ENCODE measurements at regions not wholly inside any gene's neighbourhood (a gene's known extent, or its start where the extent isn't known, plus 50 kb on each side); places are given as distances from the start of the nearest gene placed in this dataset.
"Not testable (repeated sequence)": the region's sequence is repeated elsewhere in the genome, so short reads cannot be mapped to it uniquely, and the experiment has no call there.

- no peak for DNase-seq (ENCODE audit: insufficient read length)
- FAIRE-seq: no peak
- no peak for TF ChIP-seq TAF1 (IDR thresholded peaks at IDR 0.05; ENCODE audit: borderline replicate concordance, low read depth, low read length)
- TF ChIP-seq POLR2A (IDR thresholded peaks at IDR 0.05; ENCODE audit: low read depth, low read length): no peak
- no peak for TF ChIP-seq POLR2AphosphoS5 (IDR thresholded peaks at IDR 0.05; ENCODE audit: low read depth, low read length)
Measured at GRCh38 chr3:191148131-191148530, 50.9 kb upstream of the OSTN start.

DNA sequence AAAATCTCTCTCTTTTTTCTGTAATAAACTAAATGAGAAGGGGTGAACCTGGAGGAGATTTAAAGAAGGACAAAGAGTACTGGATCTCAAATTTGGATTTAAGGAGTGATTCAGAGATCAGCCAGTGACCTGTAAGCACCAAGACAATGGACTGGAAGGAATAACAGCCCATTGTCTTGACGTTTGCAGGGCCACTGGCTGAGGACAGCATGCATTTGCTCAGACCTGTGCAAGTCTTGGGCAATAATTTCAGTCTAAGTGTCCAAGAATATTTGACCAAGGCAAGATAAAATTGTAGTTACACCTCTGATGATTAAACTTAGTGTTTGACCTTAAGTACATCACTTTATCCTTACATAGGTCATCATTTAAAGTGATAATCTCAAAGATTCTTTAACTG lies 55.8 kb upstream of the OSTN start:
- DNase-seq (ENCODE audit: insufficient read length) (no peak), FAIRE-seq (no peak)
- TF ChIP-seq POLR2A (IDR thresholded peaks at IDR 0.05; ENCODE audit: low read depth, low read length): no peak
- TF ChIP-seq POLR2AphosphoS5 (IDR thresholded peaks at IDR 0.05; ENCODE audit: low read depth, low read length): no peak
- no peak for TF ChIP-seq TAF1 (IDR thresholded peaks at IDR 0.05; ENCODE audit: borderline replicate concordance, low read depth, low read length)

- DNase-seq (ENCODE audit: insufficient read length) (no peak), FAIRE-seq (no peak)
- TF ChIP-seq POLR2A (IDR thresholded peaks at IDR 0.05; ENCODE audit: low read depth, low read length) (no peak), POLR2AphosphoS5 (IDR thresholded peaks at IDR 0.05; ENCODE audit: low read depth, low read length) (no peak), TAF1 (IDR thresholded peaks at IDR 0.05; ENCODE audit: borderline replicate concordance, low read depth, low read length) (no peak)
Measured at GRCh38 chr3:191141728-191142127, 57.3 kb upstream of the OSTN start.

GRCh38 chr3:191139736-191140135 lies 59.3 kb upstream of the OSTN start:
- no peak for TF ChIP-seq TAF1 (IDR thresholded peaks at IDR 0.05; ENCODE audit: borderline replicate concordance, low read depth, low read length)
- TF ChIP-seq POLR2AphosphoS5 (IDR thresholded peaks at IDR 0.05; ENCODE audit: low read depth, low read length): no peak
- no peak for TF ChIP-seq POLR2A (IDR thresholded peaks at IDR 0.05; ENCODE audit: low read depth, low read length)
- no peak for DNase-seq (ENCODE audit: insufficient read length)
- FAIRE-seq: no peak

DNA sequence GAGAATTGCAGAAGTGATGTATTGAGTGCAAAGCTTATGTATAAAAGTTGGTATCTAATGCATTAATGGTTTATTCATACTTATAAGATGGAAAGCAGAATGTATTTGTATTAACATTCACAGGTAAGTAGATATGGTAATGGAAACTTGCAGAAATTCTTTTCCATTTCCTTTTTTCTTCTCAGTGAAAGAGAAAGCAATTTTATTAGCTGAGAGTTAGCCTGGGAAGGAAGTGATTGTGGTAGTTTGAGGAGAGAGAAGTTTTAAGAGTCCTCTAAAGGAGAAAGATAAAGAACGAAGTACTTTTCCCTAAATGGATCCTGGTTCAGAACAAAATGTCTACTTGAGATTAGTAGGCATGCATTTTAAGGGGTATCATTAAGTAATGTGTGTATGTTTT lies 60.1 kb upstream of the OSTN start:
- DNase-seq (ENCODE audit: insufficient read length) (no peak), FAIRE-seq (no peak)
- TF ChIP-seq POLR2A (IDR thresholded peaks at IDR 0.05; ENCODE audit: low read depth, low read length) (no peak), POLR2AphosphoS5 (IDR thresholded peaks at IDR 0.05; ENCODE audit: low read depth, low read length) (no peak), TAF1 (IDR thresholded peaks at IDR 0.05; ENCODE audit: borderline replicate concordance, low read depth, low read length) (no peak)

DNA sequence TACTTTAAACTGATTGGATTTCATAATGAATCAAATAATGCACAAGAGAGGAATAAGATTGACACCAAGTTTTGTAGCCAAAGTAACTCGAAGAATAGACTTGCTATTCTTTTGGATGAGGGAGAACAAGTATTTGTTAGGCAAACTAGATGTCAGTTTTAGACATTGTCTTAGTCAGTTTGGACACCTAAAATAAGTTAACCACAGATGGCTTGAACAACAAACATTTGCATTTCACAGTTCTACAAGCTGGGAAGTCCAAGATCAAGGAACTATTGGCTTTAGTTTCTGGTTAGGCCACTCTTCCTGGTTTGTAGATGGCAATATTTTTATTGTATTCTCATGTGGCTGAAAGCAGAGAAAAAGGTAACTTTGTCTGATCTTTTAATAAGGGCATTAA lies 61.3 kb upstream of the OSTN start:
- DNase-seq (ENCODE audit: insufficient read length) (no peak), FAIRE-seq (no peak)
- TF ChIP-seq POLR2AphosphoS5 (IDR thresholded peaks at IDR 0.05; ENCODE audit: low read depth, low read length) (no peak), TAF1 (IDR thresholded peaks at IDR 0.05; ENCODE audit: borderline replicate concordance, low read depth, low read length) (no peak), POLR2A (IDR thresholded peaks at IDR 0.05; ENCODE audit: low read depth, low read length) (no peak)

DNA sequence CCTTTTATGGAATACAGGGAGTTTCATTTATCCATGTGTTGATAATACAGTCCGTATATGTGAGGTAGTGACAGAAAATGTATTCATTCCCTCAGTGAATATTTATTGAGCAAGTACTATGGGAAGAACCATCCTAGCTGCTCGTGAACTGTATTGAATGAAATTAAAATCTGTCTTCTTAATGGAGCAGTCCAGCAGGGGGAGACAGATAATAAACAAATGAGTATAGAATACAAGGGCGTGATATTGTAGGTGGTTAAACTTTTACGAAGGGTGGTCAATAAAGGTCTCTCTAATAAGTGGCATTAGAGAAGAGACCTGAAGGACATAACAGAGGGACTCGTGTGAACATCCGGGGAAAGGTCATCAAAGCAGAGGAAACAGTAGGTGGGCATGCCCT lies 62.7 kb upstream of the OSTN start:
- FAIRE-seq: peak; percentile 46
- no peak for TF ChIP-seq POLR2A (IDR thresholded peaks at IDR 0.05; ENCODE audit: low read depth, low read length)
- no peak for TF ChIP-seq POLR2AphosphoS5 (IDR thresholded peaks at IDR 0.05; ENCODE audit: low read depth, low read length)
- TF ChIP-seq TAF1 (IDR thresholded peaks at IDR 0.05; ENCODE audit: borderline replicate concordance, low read depth, low read length): no peak
- no peak for DNase-seq (ENCODE audit: insufficient read length)

GRCh38 chr3:191135175-191135574 lies 63.9 kb upstream of the OSTN start:
- DNase-seq (ENCODE audit: insufficient read length) (no peak), FAIRE-seq (no peak)
- no peak for TF ChIP-seq TAF1 (IDR thresholded peaks at IDR 0.05; ENCODE audit: borderline replicate concordance, low read depth, low read length)
- TF ChIP-seq POLR2AphosphoS5 (IDR thresholded peaks at IDR 0.05; ENCODE audit: low read depth, low read length): no peak
- no peak for TF ChIP-seq POLR2A (IDR thresholded peaks at IDR 0.05; ENCODE audit: low read depth, low read length)

GRCh38 chr3:191133359-191133758 lies 65.7 kb upstream of the OSTN start:
- FAIRE-seq (no peak), DNase-seq (ENCODE audit: insufficient read length) (no peak)
- no peak for TF ChIP-seq TAF1 (IDR thresholded peaks at IDR 0.05; ENCODE audit: borderline replicate concordance, low read depth, low read length)

- FAIRE-seq (no peak), DNase-seq (ENCODE audit: insufficient read length) (no peak)
- no peak for TF ChIP-seq TAF1 (IDR thresholded peaks at IDR 0.05; ENCODE audit: borderline replicate concordance, low read depth, low read length)
- TF ChIP-seq POLR2AphosphoS5 (IDR thresholded peaks at IDR 0.05; ENCODE audit: low read depth, low read length): no peak
- no peak for TF ChIP-seq POLR2A (IDR thresholded peaks at IDR 0.05; ENCODE audit: low read depth, low read length)
Measured at GRCh38 chr3:191131305-191131704, 67.7 kb upstream of the OSTN start.

DNA sequence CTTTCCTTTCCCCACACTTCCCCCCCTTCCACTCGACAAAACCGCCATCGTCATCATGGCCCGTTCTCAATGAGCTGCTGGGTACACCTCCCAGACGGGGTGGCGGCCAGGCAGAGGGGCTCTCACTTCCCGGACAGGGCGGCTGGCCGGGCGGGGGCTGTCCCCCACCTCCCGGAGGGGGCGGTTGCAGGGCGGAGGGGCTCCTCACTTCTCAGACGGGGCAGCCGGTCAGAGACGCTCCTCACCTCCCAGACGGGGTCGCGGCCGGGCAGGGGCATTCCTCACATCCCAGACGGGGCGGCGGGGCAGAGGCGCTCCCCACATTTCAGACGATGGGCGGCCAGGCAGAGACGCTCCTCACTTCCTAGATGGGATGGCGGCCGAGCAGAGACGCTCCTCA lies 74.2 kb upstream of the OSTN start:
- not testable (repeated sequence) for DNase-seq (ENCODE audit: insufficient read length); FAIRE-seq

DNA sequence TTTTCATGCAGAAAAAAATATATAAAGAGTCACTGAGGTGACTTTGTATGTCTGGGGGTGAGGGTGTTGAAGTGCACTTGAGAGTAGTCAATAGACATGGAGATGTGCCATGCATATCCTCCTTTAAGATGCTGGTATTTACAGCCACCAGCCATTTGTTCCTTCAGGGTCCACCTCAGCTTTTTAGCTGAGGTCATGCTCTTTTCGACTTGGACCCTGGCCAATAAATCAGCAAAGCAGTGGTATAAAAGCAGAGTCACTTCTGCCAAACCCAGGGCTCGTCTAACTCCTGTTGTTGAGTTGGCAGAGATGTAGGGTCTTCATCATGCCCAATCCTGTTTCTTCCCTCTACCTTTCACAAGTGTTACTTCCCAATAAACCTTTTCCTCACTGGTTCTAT lies 75.1 kb upstream of the OSTN start:
- TF ChIP-seq POLR2A (IDR thresholded peaks at IDR 0.05; ENCODE audit: low read depth, low read length) (no peak), POLR2AphosphoS5 (IDR thresholded peaks at IDR 0.05; ENCODE audit: low read depth, low read length) (no peak), TAF1 (IDR thresholded peaks at IDR 0.05; ENCODE audit: borderline replicate concordance, low read depth, low read length) (no peak)
- FAIRE-seq: no peak
- DNase-seq (ENCODE audit: insufficient read length): no peak

- FAIRE-seq: no peak
Measured at GRCh38 chr3:191123231-191123630, 75.8 kb upstream of the OSTN start.

More at GRCh38 chr3:191123231-191123630, 75.8 kb upstream of the OSTN start:
- no peak for DNase-seq (ENCODE audit: insufficient read length)
- TF ChIP-seq POLR2AphosphoS5 (IDR thresholded peaks at IDR 0.05; ENCODE audit: low read depth, low read length): no peak
- no peak for TF ChIP-seq TAF1 (IDR thresholded peaks at IDR 0.05; ENCODE audit: borderline replicate concordance, low read depth, low read length)
- no peak for TF ChIP-seq POLR2A (IDR thresholded peaks at IDR 0.05; ENCODE audit: low read depth, low read length)

Measured in GM12892 (cell line).